K562 (cell line): ENCODE measurements at regions not wholly inside any gene's neighbourhood (a gene's known extent, or its start where the extent isn't known, plus 50 kb on each side); places are given as distances from the start of the nearest gene placed in this dataset.

Experiments
- ATAC-seq: fragments of 200-7000 bp; cut with Tn5 transposase; 3 replicates; pipeline ENCODE4 v1.9.1; 2020; ENCODE audit warnings: moderate library complexity
- BruUV-seq: library from RNA; stranded (reverse); fragments of 400-500 nt; replicated peaks from 2 replicates; lab custom pipeline; 2021; lab: Mats Ljungman, UMichigan
- CTCF ChIA-PET: fragments of 300-600 bp; formaldehyde crosslinking; extraction: SDS; loops from one replicate; lab custom pipeline; 2021; ENCODE audit warnings: low intra/inter-chr PET ratio; lab: Yijun Ruan, JAX
- POLR2A ChIA-PET: fragments of 300-600, 350-650 bp; sonication (Branson Sonifier 250); formaldehyde crosslinking; extraction: SDS; loops from one replicate; lab custom pipeline; 2021; ENCODE audit warnings: antibody characterized with exemption, inconsistent platforms; lab: Yijun Ruan, JAX
- DNase-seq, 4 experiments: peaks; one replicate each; pipeline versions ENCODE4 v3.0.0 to v3.0.0-alpha.2; 2011 to 2018; ENCODE audit warnings: low spot score in 3 of 4, mixed read lengths in 3 of 4; ENCODE audit errors: extremely low read depth in 1 of 4
- FAIRE-seq: peaks from 2 replicates; lab custom pipeline; 2011; peaks lifted over from hg19 to GRCh38; lab: Jason Lieb, UNC
- H2AFZ ChIP-seq: 2 replicates; pipeline ENCODE4 v1.6.0; 2011; ENCODE audit warnings: low read depth, low read length, control low read depth, inconsistent platforms
- H3K27ac ChIP-seq: fragments of 200-600 bp; 3 replicates; pipeline ENCODE4 v1.8.0; 2011; ENCODE audit warnings: low read depth, mild to moderate bottlenecking, control low read depth, inconsistent platforms, low read length, moderate library complexity, mixed read lengths; ENCODE audit errors: extremely low read depth
- H3K27me3 ChIP-seq, 2 experiments: fragments of 300-600 bp in 1 of 2; 2 replicates in 1 of 2; 3 replicates in 1 of 2; pipeline versions ENCODE4 v1.6.0 to v1.8.0; 2011; ENCODE audit warnings: inconsistent platforms in 2 of 2, low read length in 2 of 2, mild to moderate bottlenecking in 1 of 2, mixed read lengths in 1 of 2, moderate library complexity in 1 of 2; ENCODE audit not compliant: control insufficient read depth in 2 of 2, insufficient read depth in 2 of 2
- H3K36me3 ChIP-seq: fragments of 300-600 bp; 3 replicates; pipeline ENCODE4 v1.8.0; 2011; ENCODE audit warnings: mild to moderate bottlenecking, low read length, inconsistent platforms; ENCODE audit not compliant: control insufficient read depth, insufficient read depth
- H3K4me1 ChIP-seq, 2 experiments: fragments of 200-600 bp in 1 of 2; replicated peaks in 1 of 2; 2 replicates in 1 of 2; 3 replicates in 1 of 2; pipeline versions ENCODE4 v1.5.1 to v1.8.0; 2011; ENCODE audit warnings: inconsistent platforms in 2 of 2, low read length in 2 of 2, mild to moderate bottlenecking in 1 of 2, mixed read lengths in 1 of 2, moderate library complexity in 1 of 2; ENCODE audit not compliant: control insufficient read depth in 2 of 2, insufficient read depth in 2 of 2
- H3K4me2 ChIP-seq: 2 replicates; pipeline ENCODE4 v1.6.1; 2011; ENCODE audit warnings: low read length, control low read depth, inconsistent platforms, mixed read lengths; ENCODE audit not compliant: insufficient read depth
- H3K4me3 ChIP-seq: fragments of 200-600 bp; sonication (generic), shearing (Covaris generic); 2 replicates; pipeline ENCODE4 v1.5.1; 2016; ENCODE audit warnings: control low read depth, inconsistent platforms
- H3K79me2 ChIP-seq: fragments of 200-600 bp; 3 replicates; pipeline ENCODE4 v1.8.0; 2011; ENCODE audit warnings: low read length, inconsistent platforms; ENCODE audit not compliant: control insufficient read depth, insufficient read depth
- H3K9ac ChIP-seq, 2 experiments: 2 replicates each; pipeline versions ENCODE4 v1.6.0 to v1.6.1; 2011; ENCODE audit warnings: low read depth in 2 of 2, low read length in 2 of 2, control low read depth in 1 of 2, inconsistent platforms in 1 of 2, mild to moderate bottlenecking in 1 of 2, mixed read lengths in 1 of 2; ENCODE audit not compliant: insufficient read depth in 1 of 2
- H3K9me1 ChIP-seq: one replicate; pipeline ENCODE4 v1.6.0; 2011; ENCODE audit warnings: inconsistent platforms, mild to moderate bottlenecking, low read length, moderate library complexity; ENCODE audit not compliant: control insufficient read depth, insufficient read depth
- H3K9me3 ChIP-seq: replicated peaks from 2 replicates; pipeline ENCODE4 v1.5.1; 2011; ENCODE audit warnings: low read depth, low read length, inconsistent platforms; ENCODE audit not compliant: control insufficient read depth, insufficient read depth
- H4K20me1 ChIP-seq: replicated peaks from 2 replicates; pipeline ENCODE4 v1.6.1; 2011; ENCODE audit warnings: low read length, inconsistent platforms, mixed read lengths; ENCODE audit not compliant: control insufficient read depth, insufficient read depth
- ATF1 ChIP-seq, 2 experiments: fragments of 450-650 bp in 1 of 2; IDR thresholded peaks; 2 replicates each; pipeline ENCODE4 v1.6.1; 2016; ENCODE audit warnings: missing compliant biosample characterization in 1 of 2, missing genetic modification characterization in 1 of 2
- NUFIP1 ChIP-seq: fragments of 450-650 bp; IDR thresholded peaks from 2 replicates; pipeline ENCODE4 v1.6.1; 2018; ENCODE audit not compliant: partially characterized antibody
- PRPF4 ChIP-seq: fragments of 200-400 bp; formaldehyde crosslinking; IDR thresholded peaks from one replicate; pipeline ENCODE4 v1.6.1; 2017; ENCODE audit warnings: low read length, low read depth, mild to moderate bottlenecking; ENCODE audit not compliant: insufficient read depth, poor library complexity, severe bottlenecking
- XRCC4 ChIP-seq: IDR thresholded peaks from one replicate; pipeline ENCODE4 v1.6.1; 2011; ENCODE audit not compliant: insufficient read depth, insufficient read length; ENCODE audit errors: extremely low read depth
- ZBTB11 ChIP-seq, 3 experiments: fragments of 200-800 bp in 1 of 3; fragments of 250-450 bp in 1 of 3; fragments of 450-650 bp in 1 of 3; sonication (Bioruptor Pico) in 1 of 3; sonication (Bioruptor generic) in 1 of 3; formaldehyde crosslinking in 1 of 3; IDR thresholded peaks; 2 replicates each; pipeline versions ENCODE4 v1.6.1 to v1.8.0; 2016 to 2022; ENCODE audit warnings: mild to moderate bottlenecking in 2 of 3, missing genetic modification characterization in 2 of 3, missing compliant biosample characterization in 1 of 3, moderate library complexity in 1 of 3
- WGBS: fragments of 100-300 bp; shearing (Covaris generic); methylation state at CpG from one replicate; pipeline ENCODE4 v1.1.6; 2016; ENCODE audit warnings: low coverage, mixed read lengths; ENCODE audit not compliant: insufficient coverage; ENCODE audit errors: missing lambda C conversion rate; 5-methylcytosine and 5-hydroxymethylcytosine counted together
- in situ Hi-C: fragments of 300-500 bp; cut with MboI; formaldehyde crosslinking; loops from 4 replicates; pipeline ENCODE4 v1.15.0; 2018; ENCODE audit warnings: inconsistent platforms, mixed read lengths
- intact Hi-C: fragments of 100-400 bp; cut with micrococcal nuclease; formaldehyde crosslinking; loops from 2 replicates; pipeline ENCODE4 v1.14.2; 2022

DNA sequence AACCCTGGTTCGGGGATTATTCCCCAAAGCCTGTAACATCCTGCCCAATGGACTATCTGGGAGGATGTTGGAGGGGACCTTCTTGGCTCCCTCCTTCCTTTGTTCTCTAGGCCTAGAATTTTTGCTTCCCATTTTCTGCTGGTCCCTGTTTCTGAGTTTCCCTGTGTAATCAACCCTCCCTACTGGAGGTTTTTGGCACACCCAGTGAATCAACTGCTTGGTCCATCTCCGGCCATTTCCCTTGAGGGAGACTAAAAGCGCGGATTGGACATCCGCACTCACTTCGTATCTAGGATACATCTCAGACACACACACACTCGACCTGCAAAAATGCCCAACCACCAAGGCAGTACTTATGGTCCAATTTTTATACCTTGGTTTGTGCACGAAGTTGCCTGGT is 108.2 kb upstream of the MAGEE2 start (continued):
- no peak for TF ChIP-seq ZBTB11 (CRISPR knock-in tag; IDR thresholded peaks at IDR 0.05)
- TF ChIP-seq, all 486 proteins: peak for 0

GRCh38 chrX:75911716-75912115 is 126.7 kb upstream of the MAGEE2 start:
- Histone ChIP-seq H3K9me3 (no peaks in the 10 kb centered on the region), H3K36me3 (no peaks in the 10 kb centered on the region), H3K27me3 (no peaks in the 10 kb centered on the region), H2AFZ (no peak overlapping the region), H4K20me1 (no peaks in the 10 kb centered on the region), H3K4me2 (no peak overlapping the region), H3K27ac (no peak overlapping the region), H3K9ac (no peak overlapping the region), H3K9me1 (no peaks in the 10 kb centered on the region), H3K79me2 (no peaks in the 10 kb centered on the region), H3K4me1 (no peaks in the 10 kb centered on the region), H3K4me3 (no peak overlapping the region)
- FAIRE-seq (no peak), ATAC-seq (no peak), DNase-seq (no peak)
- CTCF ChIA-PET = no interaction called here
- WGBS = 0% methylated on average over 1 of the region's 2 CpGs
- TF ChIP-seq PRPF4 = no peak
- no peak for TF ChIP-seq ATF1 (CRISPR knock-in tag; IDR thresholded peaks at IDR 0.05)
- no peak for TF ChIP-seq ATF1 (tag; IDR thresholded peaks at IDR 0.05)
- TF ChIP-seq NUFIP1 = no peak
- TF ChIP-seq XRCC4 = no peak
- POLR2A ChIA-PET = no interaction called here
- in situ Hi-C loops = no loop called here
- no TSS peak for BruUV-seq
- intact Hi-C loops = no loop called here
